ENCODE measurements at regions not wholly inside any gene's neighbourhood (a gene's known extent, or its start where the extent isn't known, plus 50 kb on each side); places are given as distances from the start of the nearest gene placed in this dataset.
"Not testable (repeated sequence)": the region's sequence is repeated elsewhere in the genome, so short reads cannot be mapped to it uniquely, and the experiment has no call there.

DNA sequence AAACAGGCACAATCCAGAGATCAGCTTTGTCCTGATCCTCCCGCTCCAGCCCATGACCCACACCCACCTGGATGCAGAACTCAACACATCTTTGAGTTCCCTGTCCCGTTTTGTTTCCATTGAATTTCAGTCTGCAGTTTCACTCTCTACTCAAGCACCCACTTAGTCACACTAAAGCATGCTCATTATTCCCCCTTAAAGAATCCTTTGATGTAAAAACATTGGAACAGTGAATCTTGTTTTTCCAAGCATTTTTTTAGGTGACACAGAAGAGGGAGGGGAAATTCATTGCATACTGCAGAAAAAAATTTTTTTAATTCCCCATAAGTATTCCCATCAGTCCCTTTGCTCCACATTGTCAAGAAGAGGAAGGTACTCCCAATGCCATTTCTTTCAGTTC is 249.7 kb upstream of the TTC29 start:
- no peaks in the 10 kb centered on the region for H3K4me1 Mint-ChIP-seq
- DNase-seq (ENCODE audit: low spot score in 2 of 2) (no peak), ATAC-seq (replicated peaks; ENCODE audit: extremely low read depth, poor library complexity, severe bottlenecking) (no peak)
- no peak overlapping the region for H3K4me3 Mint-ChIP-seq
- H3K27ac Mint-ChIP-seq (ENCODE audit: low read depth) = no peak overlapping the region
- peaks cover 9% of the 10 kb centered on the region for H3K27me3 Mint-ChIP-seq
- H3K9me3 Mint-ChIP-seq = no peaks in the 10 kb centered on the region
- H3K36me3 Mint-ChIP-seq (ENCODE audit: insufficient read depth) = no peaks in the 10 kb centered on the region

DNA sequence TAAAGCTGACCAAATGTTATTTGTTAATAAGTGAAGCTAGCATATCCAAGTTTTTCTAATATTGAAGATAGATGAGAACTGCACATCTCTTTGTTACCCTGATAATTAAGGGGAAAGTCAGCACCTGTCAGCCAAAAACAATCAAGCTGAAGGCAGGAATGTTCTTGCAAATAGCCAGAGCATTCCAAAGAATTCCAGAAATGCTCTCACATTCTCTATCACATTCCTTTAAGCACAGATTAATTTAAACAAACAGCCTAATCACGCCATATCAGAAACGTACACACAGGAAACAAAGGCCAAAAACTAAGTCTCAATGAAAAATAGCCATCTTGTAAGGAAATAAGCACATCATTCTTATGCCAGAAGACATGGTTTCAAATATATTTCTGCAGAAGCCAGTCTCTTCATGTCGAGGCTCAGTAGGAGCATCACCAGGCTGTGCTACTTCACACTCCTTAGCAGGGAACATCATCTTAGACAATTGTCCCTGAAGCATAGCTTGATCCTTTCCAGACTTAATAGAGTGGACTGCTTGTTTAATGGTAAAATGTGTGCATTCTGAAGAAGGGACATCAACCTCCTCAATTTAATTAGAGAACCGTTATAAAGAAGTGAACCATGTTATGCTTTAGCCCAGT is 252.9 kb upstream of the TTC29 start:
- H3K9me3 Mint-ChIP-seq = no peaks in the 10 kb centered on the region
- H3K27me3 Mint-ChIP-seq = peaks cover 9% of the 10 kb centered on the region
- DNase-seq (ENCODE audit: low spot score in 2 of 2) = no peak
- H3K27ac Mint-ChIP-seq (ENCODE audit: low read depth) = no peak overlapping the region
- no peak overlapping the region for H3K4me3 Mint-ChIP-seq
- H3K4me1 Mint-ChIP-seq = no peaks in the 10 kb centered on the region
- ATAC-seq (replicated peaks; ENCODE audit: extremely low read depth, poor library complexity, severe bottlenecking) = no peak
- H3K36me3 Mint-ChIP-seq (ENCODE audit: insufficient read depth) = no peaks in the 10 kb centered on the region

DNA sequence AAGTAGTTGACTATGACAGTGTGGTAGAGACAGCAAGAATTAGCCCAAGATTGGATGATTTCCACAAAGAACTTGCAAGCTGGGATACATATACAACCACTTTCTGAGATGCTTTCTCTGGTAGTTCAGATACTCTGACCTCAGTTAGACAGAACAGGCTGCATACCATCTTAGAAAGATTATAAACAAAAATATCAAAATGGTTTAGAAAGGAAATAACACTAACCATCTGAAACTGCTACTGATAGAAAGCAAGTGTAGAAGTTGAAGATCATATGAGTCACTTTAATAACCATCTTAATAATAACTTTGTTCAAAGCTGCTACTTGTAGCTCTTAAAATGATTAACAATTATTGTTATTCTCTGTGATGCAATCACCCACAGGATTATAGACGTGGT is 255.4 kb upstream of the TTC29 start:
- no peak for ATAC-seq (replicated peaks; ENCODE audit: extremely low read depth, poor library complexity, severe bottlenecking)
- Mint-ChIP-seq H3K4me1 (no peaks in the 10 kb centered on the region), H3K9me3 (no peaks in the 10 kb centered on the region), H3K27me3 (peaks cover 9% of the 10 kb centered on the region), H3K36me3 (ENCODE audit: insufficient read depth) (no peaks in the 10 kb centered on the region), H3K4me3 (no peak overlapping the region), H3K27ac (ENCODE audit: low read depth) (no peak overlapping the region)
- no peak for DNase-seq (ENCODE audit: low spot score in 2 of 2)

DNA sequence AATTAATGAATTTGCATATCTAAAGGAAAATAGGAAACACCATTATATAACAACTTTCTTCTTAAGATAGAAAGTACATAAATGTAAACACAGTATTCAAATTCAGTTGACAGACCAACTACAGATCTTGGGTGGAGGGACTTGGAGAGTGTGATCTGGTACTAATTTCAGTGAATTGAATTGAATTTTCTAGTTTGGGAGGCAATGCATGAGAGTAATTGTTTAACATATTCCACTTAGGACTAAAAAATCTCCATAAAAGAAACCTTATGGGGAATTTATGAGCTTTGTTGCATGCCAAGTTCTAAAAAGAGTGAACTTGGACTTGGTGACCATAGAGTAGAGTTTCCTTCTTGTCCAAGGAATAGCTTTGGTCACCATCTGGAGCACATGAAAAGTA is 261.1 kb upstream of the TTC29 start:
- DNase-seq (ENCODE audit: low spot score in 2 of 2) (no peak), ATAC-seq (replicated peaks; ENCODE audit: extremely low read depth, poor library complexity, severe bottlenecking) (no peak)
- peaks cover 10% of the 10 kb centered on the region for H3K9me3 Mint-ChIP-seq
- no peak overlapping the region for H3K4me3 Mint-ChIP-seq
- no peaks in the 10 kb centered on the region for H3K36me3 Mint-ChIP-seq (ENCODE audit: insufficient read depth)
- no peak overlapping the region for H3K27ac Mint-ChIP-seq (ENCODE audit: low read depth)
- H3K27me3 Mint-ChIP-seq = no peaks in the 10 kb centered on the region
- no peaks in the 10 kb centered on the region for H3K4me1 Mint-ChIP-seq

DNA sequence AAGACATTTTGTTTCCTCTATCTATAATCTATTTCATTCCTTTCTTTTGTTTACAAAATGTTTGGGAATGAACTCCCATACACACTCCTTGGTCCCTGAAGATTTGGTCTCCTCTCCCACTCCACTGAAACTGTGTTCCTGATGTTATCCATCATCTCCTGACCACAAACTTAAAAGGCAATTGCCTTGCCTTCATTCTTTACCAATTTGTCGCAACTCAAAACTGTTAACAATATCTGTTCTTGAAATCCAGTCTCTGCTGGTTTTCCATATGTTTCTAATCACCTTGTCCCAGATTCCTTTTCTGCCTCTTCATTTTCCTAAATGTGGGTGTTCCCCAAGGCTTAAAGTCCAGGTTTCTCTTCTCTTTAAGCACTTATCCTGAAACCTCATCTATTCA is 262.2 kb upstream of the TTC29 start:
- Mint-ChIP-seq H3K27ac (ENCODE audit: low read depth) (no peak overlapping the region), H3K4me1 (no peaks in the 10 kb centered on the region), H3K9me3 (peaks cover 10% of the 10 kb centered on the region), H3K36me3 (ENCODE audit: insufficient read depth) (no peaks in the 10 kb centered on the region), H3K4me3 (no peak overlapping the region), H3K27me3 (no peaks in the 10 kb centered on the region)
- ATAC-seq (replicated peaks; ENCODE audit: extremely low read depth, poor library complexity, severe bottlenecking) = no peak
- no peak for DNase-seq (ENCODE audit: low spot score in 2 of 2)

DNA sequence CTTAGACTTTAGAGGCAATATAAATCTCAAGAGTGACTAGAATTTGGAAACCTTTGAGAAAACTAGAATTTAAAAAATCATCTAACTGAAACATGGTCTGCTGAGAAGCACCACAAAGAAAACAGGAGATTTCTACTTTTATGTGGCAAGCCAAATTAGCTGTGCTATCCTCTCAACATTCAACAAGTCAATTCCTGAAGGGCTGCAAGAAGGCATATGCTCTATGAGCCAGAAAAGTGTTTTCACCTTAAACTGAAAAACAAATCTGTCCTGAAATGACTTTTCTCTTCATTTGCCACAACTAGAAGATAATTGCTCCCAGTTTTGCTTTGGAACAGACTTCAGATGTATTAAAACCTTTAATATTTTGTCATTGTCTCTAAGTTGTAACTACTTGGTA is 263.2 kb upstream of the EDNRA start:
- Mint-ChIP-seq H3K9me3 (no peaks in the 10 kb centered on the region), H3K27ac (ENCODE audit: low read depth) (no peak overlapping the region), H3K36me3 (ENCODE audit: insufficient read depth) (no peaks in the 10 kb centered on the region), H3K4me3 (no peak overlapping the region), H3K27me3 (no peaks in the 10 kb centered on the region), H3K4me1 (no peaks in the 10 kb centered on the region)
- ATAC-seq (replicated peaks; ENCODE audit: extremely low read depth, poor library complexity, severe bottlenecking) (no peak), DNase-seq (ENCODE audit: low spot score in 2 of 2) (no peak)

DNA sequence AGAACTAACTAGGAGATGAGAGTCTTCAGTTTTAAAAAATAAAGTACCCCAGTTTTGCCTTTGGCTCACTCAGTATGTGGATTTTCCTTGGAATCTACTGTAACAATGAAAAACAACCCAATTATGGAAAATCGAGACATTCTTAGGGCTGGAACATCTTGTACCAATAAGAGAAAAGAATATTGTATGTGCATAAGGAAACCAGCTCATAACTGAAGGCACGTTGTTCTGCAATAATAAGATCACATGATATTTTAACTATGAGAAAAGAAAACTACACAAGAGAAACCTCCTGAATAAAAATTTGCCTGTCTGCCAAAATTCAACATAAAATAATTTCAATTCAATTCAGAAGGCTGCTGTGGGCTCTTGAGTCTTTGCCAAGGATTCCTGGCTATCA is 261.8 kb upstream of the EDNRA start:
- no peak overlapping the region for H3K4me3 Mint-ChIP-seq
- no peaks in the 10 kb centered on the region for H3K27me3 Mint-ChIP-seq
- no peak overlapping the region for H3K27ac Mint-ChIP-seq (ENCODE audit: low read depth)
- ATAC-seq (replicated peaks; ENCODE audit: extremely low read depth, poor library complexity, severe bottlenecking) (no peak), DNase-seq (ENCODE audit: low spot score in 2 of 2) (no peak)
- no peaks in the 10 kb centered on the region for H3K9me3 Mint-ChIP-seq
- no peaks in the 10 kb centered on the region for H3K36me3 Mint-ChIP-seq (ENCODE audit: insufficient read depth)
- H3K4me1 Mint-ChIP-seq = no peaks in the 10 kb centered on the region

DNA sequence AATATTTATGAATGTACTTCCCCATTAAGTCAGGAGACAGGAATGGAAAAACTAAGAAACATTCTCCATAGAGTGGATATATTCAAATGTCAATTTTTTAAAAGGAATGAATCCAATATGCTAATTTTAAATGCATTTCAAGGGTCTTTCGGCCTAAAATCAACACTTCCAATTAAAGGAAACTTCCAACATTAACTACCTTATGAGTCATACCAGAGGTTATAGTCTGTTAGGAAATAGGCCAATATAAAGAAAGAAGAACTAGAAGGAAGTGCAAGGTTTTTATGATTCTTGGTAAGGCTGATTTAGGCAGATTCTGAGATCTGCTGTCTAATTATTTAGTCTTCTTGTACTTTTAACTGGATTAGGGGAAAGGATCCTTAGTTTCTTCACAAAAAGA is 260.1 kb upstream of the EDNRA start:
- Mint-ChIP-seq H3K36me3 (ENCODE audit: insufficient read depth) (no peaks in the 10 kb centered on the region), H3K27me3 (no peaks in the 10 kb centered on the region), H3K4me1 (no peaks in the 10 kb centered on the region), H3K9me3 (no peaks in the 10 kb centered on the region), H3K4me3 (no peak overlapping the region), H3K27ac (ENCODE audit: low read depth) (no peak overlapping the region)
- DNase-seq (ENCODE audit: low spot score in 2 of 2) = no peak
- ATAC-seq (replicated peaks; ENCODE audit: extremely low read depth, poor library complexity, severe bottlenecking) = no peak

DNA sequence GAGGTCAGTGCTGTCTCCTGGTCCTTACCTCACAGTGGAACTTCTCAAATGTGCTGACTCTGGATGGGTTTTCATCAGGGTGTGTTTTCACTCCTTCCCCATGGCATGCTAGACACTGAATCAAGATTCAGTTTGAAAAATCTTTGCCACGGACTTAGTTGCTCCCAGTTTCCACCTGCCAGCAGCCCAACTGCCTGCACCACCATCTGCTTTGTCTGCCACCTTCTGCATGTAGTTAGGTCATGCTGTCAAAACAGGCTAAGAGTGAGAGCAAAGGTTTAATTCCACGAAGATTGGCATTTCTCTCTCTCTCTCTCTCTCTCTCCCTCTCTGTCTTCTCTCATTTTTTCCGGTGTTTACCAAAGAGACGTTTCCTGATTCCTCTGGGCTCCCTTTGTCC is 258.0 kb upstream of the EDNRA start:
- no peak overlapping the region for H3K4me3 Mint-ChIP-seq
- no peak for DNase-seq (ENCODE audit: low spot score in 2 of 2)

DNA sequence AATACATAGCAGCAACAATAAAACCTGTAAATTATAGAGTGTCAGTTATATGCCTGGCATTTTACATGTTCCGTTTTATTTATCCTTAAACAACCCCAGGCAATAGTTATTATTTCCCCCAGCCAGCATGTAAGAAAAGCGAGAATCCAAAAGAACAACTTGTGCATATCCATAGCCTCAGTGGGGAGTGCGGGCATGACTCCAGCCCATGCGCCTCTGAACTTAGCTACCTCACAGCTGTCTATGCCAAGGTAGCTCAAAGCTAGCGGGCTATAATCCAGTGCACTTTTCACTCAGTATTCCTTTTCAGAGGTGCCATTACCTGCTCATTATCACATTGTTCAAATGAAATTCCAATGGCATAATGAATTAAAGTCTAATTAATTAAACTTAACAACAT is 257.3 kb upstream of the EDNRA start:
- no peaks in the 10 kb centered on the region for H3K27me3 Mint-ChIP-seq
- no peak for ATAC-seq (replicated peaks; ENCODE audit: extremely low read depth, poor library complexity, severe bottlenecking)
- no peaks in the 10 kb centered on the region for H3K4me1 Mint-ChIP-seq
- no peaks in the 10 kb centered on the region for H3K9me3 Mint-ChIP-seq
- no peak for DNase-seq (ENCODE audit: low spot score in 2 of 2)
- no peaks in the 10 kb centered on the region for H3K36me3 Mint-ChIP-seq (ENCODE audit: insufficient read depth)
- H3K4me3 Mint-ChIP-seq = no peak overlapping the region
- H3K27ac Mint-ChIP-seq (ENCODE audit: low read depth) = no peak overlapping the region

More for the DNA sequence above, 258.0 kb upstream of the EDNRA start:
- Mint-ChIP-seq H3K27ac (ENCODE audit: low read depth) (no peak overlapping the region), H3K27me3 (no peaks in the 10 kb centered on the region), H3K36me3 (ENCODE audit: insufficient read depth) (no peaks in the 10 kb centered on the region), H3K9me3 (no peaks in the 10 kb centered on the region), H3K4me1 (no peaks in the 10 kb centered on the region)
- ATAC-seq (replicated peaks; ENCODE audit: extremely low read depth, poor library complexity, severe bottlenecking) = no peak

DNA sequence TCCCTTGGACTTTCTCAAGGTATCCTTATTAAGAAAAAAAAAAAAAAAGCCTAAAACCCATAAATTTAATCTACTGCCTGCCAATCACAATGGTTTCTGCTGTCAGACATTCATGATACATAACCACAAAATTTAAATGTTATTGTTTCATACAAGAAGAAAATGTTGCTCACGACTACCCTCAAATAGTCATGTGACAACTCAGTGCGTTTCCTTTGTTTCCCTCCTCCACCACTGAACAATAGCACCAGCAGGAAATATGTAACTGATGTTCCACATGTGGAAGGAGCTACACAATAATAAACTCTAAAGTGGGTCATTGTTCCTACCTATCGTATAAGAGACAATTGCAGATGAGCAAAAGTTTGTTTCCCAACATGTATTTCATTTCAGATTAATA is 244.1 kb upstream of the EDNRA start:
- DNase-seq (ENCODE audit: low spot score in 2 of 2) (no peak), ATAC-seq (replicated peaks; ENCODE audit: extremely low read depth, poor library complexity, severe bottlenecking) (no peak)
- H3K36me3 Mint-ChIP-seq (ENCODE audit: insufficient read depth) = no peaks in the 10 kb centered on the region
- H3K27ac Mint-ChIP-seq (ENCODE audit: low read depth) = no peak overlapping the region
- no peaks in the 10 kb centered on the region for H3K27me3 Mint-ChIP-seq
- no peaks in the 10 kb centered on the region for H3K4me1 Mint-ChIP-seq
- H3K9me3 Mint-ChIP-seq = no peaks in the 10 kb centered on the region
- no peak overlapping the region for H3K4me3 Mint-ChIP-seq

DNA sequence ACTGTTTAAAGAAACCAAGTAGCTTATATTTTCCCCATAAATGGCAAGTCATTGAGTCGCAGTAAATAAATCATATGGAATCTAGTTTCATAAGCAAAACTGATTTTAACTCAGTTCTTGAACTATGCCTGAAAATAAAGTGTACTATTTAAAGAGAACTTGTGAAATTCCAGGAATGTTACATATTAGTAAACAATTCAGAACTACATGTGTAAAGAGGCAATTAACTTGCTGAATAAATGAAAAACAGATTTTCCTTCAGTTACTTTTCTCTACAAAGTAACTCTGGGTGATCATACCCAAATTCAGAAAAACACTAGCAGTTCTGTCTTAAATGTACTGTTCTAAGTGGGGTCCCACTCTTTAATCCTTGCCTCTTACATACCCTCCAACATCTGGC is 236.1 kb upstream of the EDNRA start:
- peaks cover 5% of the 10 kb centered on the region for H3K9me3 Mint-ChIP-seq
- H3K4me1 Mint-ChIP-seq = no peaks in the 10 kb centered on the region
- H3K4me3 Mint-ChIP-seq = no peak overlapping the region
- no peak overlapping the region for H3K27ac Mint-ChIP-seq (ENCODE audit: low read depth)
- ATAC-seq (replicated peaks; ENCODE audit: extremely low read depth, poor library complexity, severe bottlenecking) (no peak), DNase-seq (ENCODE audit: low spot score in 2 of 2) (no peak)
- no peaks in the 10 kb centered on the region for H3K27me3 Mint-ChIP-seq
- H3K36me3 Mint-ChIP-seq (ENCODE audit: insufficient read depth) = no peaks in the 10 kb centered on the region

DNA sequence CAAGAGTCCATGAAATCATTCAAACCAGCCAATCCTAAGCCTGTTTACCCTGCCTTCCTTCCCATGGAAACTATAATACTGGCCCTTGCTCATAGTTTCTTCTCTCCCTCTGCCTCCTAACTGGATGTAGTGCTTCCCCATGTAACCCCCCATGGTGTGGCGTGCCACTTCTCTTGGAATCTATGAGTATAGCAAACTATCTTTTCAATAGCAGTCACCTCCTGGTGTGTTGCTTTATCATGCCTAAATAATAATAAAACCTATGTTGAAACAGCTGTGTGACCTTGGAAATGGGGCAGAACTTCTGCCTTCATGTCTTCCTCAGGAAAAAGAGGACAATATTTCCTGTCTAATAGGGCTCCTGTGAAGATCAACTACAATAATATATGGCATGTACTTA is 234.8 kb upstream of the EDNRA start:
- Mint-ChIP-seq H3K4me1 (no peaks in the 10 kb centered on the region), H3K9me3 (peaks cover 5% of the 10 kb centered on the region), H3K36me3 (ENCODE audit: insufficient read depth) (no peaks in the 10 kb centered on the region), H3K27ac (ENCODE audit: low read depth) (no peak overlapping the region), H3K4me3 (no peak overlapping the region), H3K27me3 (no peaks in the 10 kb centered on the region)
- DNase-seq (ENCODE audit: low spot score in 2 of 2) (no peak), ATAC-seq (replicated peaks; ENCODE audit: extremely low read depth, poor library complexity, severe bottlenecking) (no peak)

DNA sequence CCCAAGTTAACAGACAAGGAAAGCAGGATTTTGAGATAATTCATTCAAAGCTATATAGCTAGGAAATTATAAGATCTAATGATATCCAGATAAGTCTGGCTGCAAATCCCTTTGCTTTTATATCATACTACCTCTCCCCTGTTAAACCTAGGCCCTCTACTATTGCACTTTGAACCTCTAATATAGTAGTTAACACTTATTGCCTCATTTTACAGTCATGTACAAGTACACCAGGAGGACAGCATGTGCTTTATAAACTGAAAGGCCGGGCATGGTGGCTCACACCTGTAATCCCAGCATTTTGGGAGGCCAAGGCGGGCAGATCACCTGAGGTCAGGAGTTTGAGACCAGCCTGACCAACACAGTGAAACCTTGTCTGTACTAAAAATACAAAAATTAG is 234.4 kb upstream of the EDNRA start:
- H3K4me3 Mint-ChIP-seq; H3K9me3 Mint-ChIP-seq; H3K27ac Mint-ChIP-seq (ENCODE audit: low read depth); DNase-seq (ENCODE audit: low spot score in 2 of 2); ATAC-seq (replicated peaks; ENCODE audit: extremely low read depth, poor library complexity, severe bottlenecking); H3K27me3 Mint-ChIP-seq; H3K36me3 Mint-ChIP-seq (ENCODE audit: insufficient read depth); H3K4me1 Mint-ChIP-seq: not testable (repeated sequence)
